IMR-90 (cell line): ENCODE measurements at regions not wholly inside any gene's neighbourhood (a gene's known extent, or its start where the extent isn't known, plus 50 kb on each side); places are given as distances from the start of the nearest gene placed in this dataset.

ENCODE experiments used
- ATAC-seq: fragments of 200-7000 bp; cut with Tn5 transposase; 2 replicates; pipeline ENCODE4 v1.9.1; 2020; ENCODE audit warnings: low read depth, mild to moderate bottlenecking, moderate library complexity
- BruUV-seq: library from RNA; stranded (reverse); fragments of 400-500 nt; replicated peaks from 2 replicates; lab custom pipeline; 2021; lab: Mats Ljungman, UMichigan
- CTCF ChIA-PET: fragments of 300-600 bp; formaldehyde crosslinking; extraction: SDS; loops from one replicate; lab custom pipeline; 2021; ENCODE audit warnings: antibody characterized with exemption; lab: Yijun Ruan, JAX
- POLR2A ChIA-PET: fragments of 300-600 bp; sonication (Branson Sonifier 250); formaldehyde crosslinking; loops from one replicate; lab custom pipeline; 2022; ENCODE audit warnings: antibody characterized with exemption; ENCODE audit not compliant: unreplicated experiment; lab: Charles Lee
- DNase-seq: peaks from one replicate; pipeline ENCODE4 v3.0.0; 2013
- H2AFZ ChIP-seq: replicated peaks from 2 replicates; pipeline ENCODE3; 2013; ENCODE audit warnings: low read length, mild to moderate bottlenecking; ENCODE audit not compliant: poor library complexity
- H2AK5ac ChIP-seq: 2 replicates; pipeline ENCODE4 v1.6.1; 2013; ENCODE audit warnings: low read depth, low read length, inconsistent platforms
- H2AK9ac ChIP-seq: replicated peaks from 2 replicates; pipeline ENCODE3; 2013; ENCODE audit warnings: mild to moderate bottlenecking, low read depth, low read length, moderate library complexity; ENCODE audit not compliant: poor library complexity
- H2BK120ac ChIP-seq: 2 replicates; pipeline ENCODE4 v1.6.1; 2013; ENCODE audit warnings: low read depth, low read length, inconsistent platforms
- H2BK15ac ChIP-seq: 3 replicates; pipeline ENCODE4 v1.6.1; 2013; ENCODE audit warnings: low read depth, low read length, inconsistent platforms
- H2BK20ac ChIP-seq: 2 replicates; pipeline ENCODE4 v1.6.1; 2013; ENCODE audit warnings: low read depth, mild to moderate bottlenecking, inconsistent platforms, low read length, moderate library complexity
- H2BK5ac ChIP-seq: 2 replicates; pipeline ENCODE4 v1.6.1; 2013; ENCODE audit warnings: mild to moderate bottlenecking, low read depth, low read length, inconsistent platforms; ENCODE audit not compliant: poor library complexity, severe bottlenecking
- H3K14ac ChIP-seq: replicated peaks from 2 replicates; pipeline ENCODE4 v1.6.1; 2013; ENCODE audit warnings: low read depth, low read length, inconsistent platforms
- H3K18ac ChIP-seq: 2 replicates; pipeline ENCODE4 v1.6.1; 2013; ENCODE audit warnings: low read depth, low read length, control low read depth
- H3K23ac ChIP-seq: 2 replicates; pipeline ENCODE4 v1.6.1; 2013; ENCODE audit warnings: low read depth, low read length, inconsistent platforms
- H3K27ac ChIP-seq: 2 replicates; pipeline ENCODE4 v1.5.1; 2013; ENCODE audit warnings: mild to moderate bottlenecking, control low read depth, low read length; ENCODE audit not compliant: insufficient read depth
- H3K27me3 ChIP-seq: 2 replicates; pipeline ENCODE4 v1.6.1; 2013; ENCODE audit warnings: low read length; ENCODE audit not compliant: control insufficient read depth, insufficient read depth
- H3K36me3 ChIP-seq: 2 replicates; pipeline ENCODE4 v1.6.1; 2013; ENCODE audit warnings: low read length, mixed read lengths; ENCODE audit not compliant: control insufficient read depth, insufficient read depth
- H3K4ac ChIP-seq: 2 replicates; pipeline ENCODE4 v1.6.1; 2013; ENCODE audit warnings: low read depth, low read length, inconsistent platforms
- H3K4me1 ChIP-seq: 2 replicates; pipeline ENCODE4 v1.6.1; 2013; ENCODE audit warnings: low read length, mixed read lengths; ENCODE audit not compliant: control insufficient read depth, insufficient read depth
- H3K4me2 ChIP-seq: 2 replicates; pipeline ENCODE4 v1.6.1; 2013; ENCODE audit warnings: low read depth, mild to moderate bottlenecking, control low read depth, low read length, moderate library complexity
- H3K4me3 ChIP-seq: 2 replicates; pipeline ENCODE4 v1.5.1; 2013; ENCODE audit warnings: low read depth, mild to moderate bottlenecking, control low read depth, low read length, moderate library complexity; ENCODE audit not compliant: insufficient read depth
- H3K56ac ChIP-seq: 2 replicates; pipeline ENCODE4 v1.6.1; 2013; ENCODE audit warnings: low read length, inconsistent platforms; ENCODE audit not compliant: insufficient read depth; ENCODE audit errors: extremely low read depth
- H3K79me1 ChIP-seq, 2 experiments: 2 replicates each; pipeline ENCODE4 v1.6.1; 2013; ENCODE audit warnings: low read length in 2 of 2, inconsistent platforms in 1 of 2, low read depth in 1 of 2
- H3K9ac ChIP-seq: 2 replicates; pipeline ENCODE4 v1.6.1; 2013; ENCODE audit warnings: low read depth, low read length, control low read depth
- H3K9me1 ChIP-seq: 2 replicates; pipeline ENCODE4 v1.6.1; 2013; ENCODE audit warnings: low read length, inconsistent platforms; ENCODE audit not compliant: insufficient read depth
- H3K9me3 ChIP-seq: 2 replicates; pipeline ENCODE4 v1.6.1; 2013; ENCODE audit warnings: low read length; ENCODE audit not compliant: control insufficient read depth, insufficient read depth
- H4K20me1 ChIP-seq: 2 replicates; pipeline ENCODE4 v1.6.1; 2013; ENCODE audit warnings: low read length, inconsistent platforms; ENCODE audit not compliant: insufficient read depth
- H4K5ac ChIP-seq: 2 replicates; pipeline ENCODE4 v1.6.1; 2013; ENCODE audit warnings: mild to moderate bottlenecking, low read depth, low read length, control low read depth
- H4K8ac ChIP-seq, 2 experiments: 2 replicates each; pipeline ENCODE4 v1.6.1; 2013; ENCODE audit warnings: low read depth in 2 of 2, low read length in 2 of 2, control low read depth in 1 of 2, inconsistent platforms in 1 of 2
- H4K91ac ChIP-seq: 2 replicates; pipeline ENCODE4 v1.6.1; 2013; ENCODE audit warnings: low read depth, low read length, inconsistent platforms; ENCODE audit not compliant: insufficient read depth
- CHD1 ChIP-seq: IDR thresholded peaks from 2 replicates; pipeline ENCODE4 v1.6.1; 2012; ENCODE audit warnings: low read depth, low read length, improper control_type of control experiment
- ELK1 ChIP-seq: fragments of 150-350 bp; IDR thresholded peaks from 2 replicates; pipeline ENCODE4 v1.6.1; 2016; ENCODE audit warnings: low read depth, mild to moderate bottlenecking, low read length, moderate library complexity, borderline replicate concordance
- POLR2A ChIP-seq: IDR thresholded peaks from 2 replicates; pipeline ENCODE4 v1.6.1; 2012; ENCODE audit warnings: mild to moderate bottlenecking, low read depth, low read length
- RAD21 ChIP-seq: IDR thresholded peaks from 2 replicates; pipeline ENCODE4 v1.6.1; 2012; ENCODE audit warnings: low read length, improper control_type of control experiment
- RCOR1 ChIP-seq: IDR thresholded peaks from 2 replicates; pipeline ENCODE4 v1.6.1; 2012; ENCODE audit warnings: mild to moderate bottlenecking, low read length, improper control_type of control experiment; ENCODE audit not compliant: insufficient replicate concordance
- USF2 ChIP-seq: fragments of 150-350 bp; IDR thresholded peaks from 2 replicates; pipeline ENCODE4 v1.6.1; 2017; ENCODE audit warnings: mild to moderate bottlenecking, antibody characterized with exemption, low read length, low read depth
- WGBS, 2 experiments: methylation state at CpG; one replicate each; pipeline versions ENCODE4 v1.1.5 to v1.1.7; 2013; ENCODE audit warnings: missing lambda C conversion rate in 2 of 2; ENCODE audit not compliant: insufficient read length in 1 of 2; ENCODE audit errors: extremely low coverage in 2 of 2; 5-methylcytosine and 5-hydroxymethylcytosine counted together
- dilution Hi-C: fragments of 300-500 bp; cut with HindIII; formaldehyde crosslinking; loops from one replicate; pipeline ENCODE4 v1.14.3; 2018; ENCODE audit warnings: low sequenced_read_pairs; ENCODE audit not compliant: unreplicated experiment
- in situ Hi-C: fragments of 300-500 bp; cut with MboI; formaldehyde crosslinking; loops from 3 replicates; pipeline ENCODE4 v1.14.3; 2019; ENCODE audit warnings: low sequenced_read_pairs, inconsistent platforms, mixed read lengths
- intact Hi-C: fragments of 100-400 bp; cut with micrococcal nuclease; formaldehyde crosslinking; loops from 2 replicates; pipeline ENCODE4 v1.10.0; 2022

- no peaks in the 10 kb centered on the region for H3K36me3 ChIP-seq
- no peaks in the 10 kb centered on the region for H3K79me1 ChIP-seq
- H2BK20ac ChIP-seq = no peak overlapping the region
- no peaks in the 10 kb centered on the region for H4K20me1 ChIP-seq
- H4K5ac ChIP-seq = no peak overlapping the region
- H2BK120ac ChIP-seq = no peak overlapping the region
- no peak overlapping the region for H2AK9ac ChIP-seq
- no peak overlapping the region for H2BK15ac ChIP-seq
- WGBS, 2 experiments = no CpG with 5 or more reads among the region's 3 CpGs
- in situ Hi-C loops = no loop called here
- intact Hi-C loops = no loop called here
- H3K4me1 ChIP-seq = peaks cover 2% of the 10 kb centered on the region; the same call in 1 of the 2 replicates
- TF ChIP-seq USF2 (no peak), POLR2A (no peak), CHD1 (no peak), ELK1 (no peak), RAD21 (no peak), RCOR1 (no peak)
- no peak overlapping the region for H3K56ac ChIP-seq
- no peak overlapping the region for H4K8ac ChIP-seq
- H3K23ac ChIP-seq = no peak overlapping the region
- no peak overlapping the region for H3K27ac ChIP-seq
- H2BK5ac ChIP-seq = no peak overlapping the region
- H4K91ac ChIP-seq = no peak overlapping the region
- H3K18ac ChIP-seq = no peak overlapping the region
- no peaks in the 10 kb centered on the region for H3K9me3 ChIP-seq
- H3K4me2 ChIP-seq = no peak overlapping the region
- BruUV-seq = no TSS peak
- no peak overlapping the region for H3K9ac ChIP-seq
- ChIA-PET CTCF (no interaction called here), POLR2A (no interaction called here)
- no peaks in the 10 kb centered on the region for H3K27me3 ChIP-seq
- H2AFZ ChIP-seq = no peak overlapping the region
- dilution Hi-C loops = no loop called here
- no peak overlapping the region for H3K4me3 ChIP-seq
- H3K4ac ChIP-seq = no peak overlapping the region
- H3K14ac ChIP-seq = no peak overlapping the region
- H2AK5ac ChIP-seq = no peak overlapping the region
- DNase-seq (no peak), ATAC-seq (no peak)
- no peaks in the 10 kb centered on the region for H3K9me1 ChIP-seq
Observed at GRCh38 chr3:106809041-106809440, 568.2 kb upstream of the CCDC54 start.
